ENCODE measurements at regions not wholly inside any gene's neighbourhood (a gene's known extent, or its start where the extent isn't known, plus 50 kb on each side); places are given as distances from the start of the nearest gene placed in this dataset.

- TF ChIP-seq TBP (CRISPR knock-in tag; IDR thresholded peaks at IDR 0.05) (no peak), ZNF160 (CRISPR knock-in tag; IDR thresholded peaks at IDR 0.05) (no peak), IRX3 (CRISPR knock-in tag; IDR thresholded peaks at IDR 0.05; ENCODE audit: borderline replicate concordance, low read depth) (no peak), ZNF770 (CRISPR knock-in tag; IDR thresholded peaks at IDR 0.05) (no peak), REST (IDR thresholded peaks at IDR 0.05; ENCODE audit: borderline replicate concordance in 1 of 2, low read depth in 1 of 2, low read length in 2 of 2) (no peak), POLR2AphosphoS5 (IDR thresholded peaks at IDR 0.05; ENCODE audit: low read depth, low read length) (no peak), SMAD1 (CRISPR knock-in tag; IDR thresholded peaks at IDR 0.05; ENCODE audit: borderline replicate concordance, low read depth) (no peak), NFE2L2 (IDR thresholded peaks at IDR 0.05; ENCODE audit: low read length) (no peak), HNRNPUL1 (IDR thresholded peaks at IDR 0.05; ENCODE audit: low read depth, low read length) (no peak), HMG20B (CRISPR knock-in tag; conservative IDR thresholded peaks at IDR 0.05) (no peak)
- TF ChIP-seq, protein P1, sequence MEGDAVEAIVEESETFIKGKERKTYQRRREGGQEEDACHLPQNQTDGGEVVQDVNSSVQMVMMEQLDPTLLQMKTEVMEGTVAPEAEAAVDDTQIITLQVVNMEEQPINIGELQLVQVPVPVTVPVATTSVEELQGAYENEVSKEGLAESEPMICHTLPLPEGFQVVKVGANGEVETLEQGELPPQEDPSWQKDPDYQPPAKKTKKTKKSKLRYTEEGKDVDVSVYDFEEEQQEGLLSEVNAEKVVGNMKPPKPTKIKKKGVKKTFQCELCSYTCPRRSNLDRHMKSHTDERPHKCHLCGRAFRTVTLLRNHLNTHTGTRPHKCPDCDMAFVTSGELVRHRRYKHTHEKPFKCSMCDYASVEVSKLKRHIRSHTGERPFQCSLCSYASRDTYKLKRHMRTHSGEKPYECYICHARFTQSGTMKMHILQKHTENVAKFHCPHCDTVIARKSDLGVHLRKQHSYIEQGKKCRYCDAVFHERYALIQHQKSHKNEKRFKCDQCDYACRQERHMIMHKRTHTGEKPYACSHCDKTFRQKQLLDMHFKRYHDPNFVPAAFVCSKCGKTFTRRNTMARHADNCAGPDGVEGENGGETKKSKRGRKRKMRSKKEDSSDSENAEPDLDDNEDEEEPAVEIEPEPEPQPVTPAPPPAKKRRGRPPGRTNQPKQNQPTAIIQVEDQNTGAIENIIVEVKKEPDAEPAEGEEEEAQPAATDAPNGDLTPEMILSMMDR (CRISPR knock-in tag; IDR thresholded peaks at IDR 0.05) = no peak
- TF ChIP-seq, protein P2, sequence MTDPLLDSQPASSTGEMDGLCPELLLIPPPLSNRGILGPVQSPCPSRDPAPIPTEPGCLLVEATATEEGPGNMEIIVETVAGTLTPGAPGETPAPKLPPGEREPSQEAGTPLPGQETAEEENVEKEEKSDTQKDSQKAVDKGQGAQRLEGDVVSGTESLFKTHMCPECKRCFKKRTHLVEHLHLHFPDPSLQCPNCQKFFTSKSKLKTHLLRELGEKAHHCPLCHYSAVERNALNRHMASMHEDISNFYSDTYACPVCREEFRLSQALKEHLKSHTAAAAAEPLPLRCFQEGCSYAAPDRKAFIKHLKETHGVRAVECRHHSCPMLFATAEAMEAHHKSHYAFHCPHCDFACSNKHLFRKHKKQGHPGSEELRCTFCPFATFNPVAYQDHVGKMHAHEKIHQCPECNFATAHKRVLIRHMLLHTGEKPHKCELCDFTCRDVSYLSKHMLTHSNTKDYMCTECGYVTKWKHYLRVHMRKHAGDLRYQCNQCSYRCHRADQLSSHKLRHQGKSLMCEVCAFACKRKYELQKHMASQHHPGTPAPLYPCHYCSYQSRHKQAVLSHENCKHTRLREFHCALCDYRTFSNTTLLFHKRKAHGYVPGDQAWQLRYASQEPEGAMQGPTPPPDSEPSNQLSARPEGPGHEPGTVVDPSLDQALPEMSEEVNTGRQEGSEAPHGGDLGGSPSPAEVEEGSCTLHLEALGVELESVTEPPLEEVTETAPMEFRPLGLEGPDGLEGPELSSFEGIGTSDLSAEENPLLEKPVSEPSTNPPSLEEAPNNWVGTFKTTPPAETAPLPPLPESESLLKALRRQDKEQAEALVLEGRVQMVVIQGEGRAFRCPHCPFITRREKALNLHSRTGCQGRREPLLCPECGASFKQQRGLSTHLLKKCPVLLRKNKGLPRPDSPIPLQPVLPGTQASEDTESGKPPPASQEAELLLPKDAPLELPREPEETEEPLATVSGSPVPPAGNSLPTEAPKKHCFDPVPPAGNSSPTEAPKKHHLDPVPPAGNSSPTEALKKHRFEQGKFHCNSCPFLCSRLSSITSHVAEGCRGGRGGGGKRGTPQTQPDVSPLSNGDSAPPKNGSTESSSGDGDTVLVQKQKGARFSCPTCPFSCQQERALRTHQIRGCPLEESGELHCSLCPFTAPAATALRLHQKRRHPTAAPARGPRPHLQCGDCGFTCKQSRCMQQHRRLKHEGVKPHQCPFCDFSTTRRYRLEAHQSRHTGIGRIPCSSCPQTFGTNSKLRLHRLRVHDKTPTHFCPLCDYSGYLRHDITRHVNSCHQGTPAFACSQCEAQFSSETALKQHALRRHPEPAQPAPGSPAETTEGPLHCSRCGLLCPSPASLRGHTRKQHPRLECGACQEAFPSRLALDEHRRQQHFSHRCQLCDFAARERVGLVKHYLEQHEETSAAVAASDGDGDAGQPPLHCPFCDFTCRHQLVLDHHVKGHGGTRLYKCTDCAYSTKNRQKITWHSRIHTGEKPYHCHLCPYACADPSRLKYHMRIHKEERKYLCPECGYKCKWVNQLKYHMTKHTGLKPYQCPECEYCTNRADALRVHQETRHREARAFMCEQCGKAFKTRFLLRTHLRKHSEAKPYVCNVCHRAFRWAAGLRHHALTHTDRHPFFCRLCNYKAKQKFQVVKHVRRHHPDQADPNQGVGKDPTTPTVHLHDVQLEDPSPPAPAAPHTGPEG (CRISPR knock-in tag; IDR thresholded peaks at IDR 0.05) = no peak
- TF ChIP-seq, protein P3, sequence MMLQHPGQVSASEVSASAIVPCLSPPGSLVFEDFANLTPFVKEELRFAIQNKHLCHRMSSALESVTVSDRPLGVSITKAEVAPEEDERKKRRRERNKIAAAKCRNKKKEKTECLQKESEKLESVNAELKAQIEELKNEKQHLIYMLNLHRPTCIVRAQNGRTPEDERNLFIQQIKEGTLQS (CRISPR knock-in tag; IDR thresholded peaks at IDR 0.05) = no peak
- TF ChIP-seq, protein P4, sequence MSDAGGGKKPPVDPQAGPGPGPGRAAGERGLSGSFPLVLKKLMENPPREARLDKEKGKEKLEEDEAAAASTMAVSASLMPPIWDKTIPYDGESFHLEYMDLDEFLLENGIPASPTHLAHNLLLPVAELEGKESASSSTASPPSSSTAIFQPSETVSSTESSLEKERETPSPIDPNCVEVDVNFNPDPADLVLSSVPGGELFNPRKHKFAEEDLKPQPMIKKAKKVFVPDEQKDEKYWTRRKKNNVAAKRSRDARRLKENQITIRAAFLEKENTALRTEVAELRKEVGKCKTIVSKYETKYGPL (CRISPR knock-in tag; IDR thresholded peaks at IDR 0.05) = no peak
Measured at GRCh38 chr3:194970066-194970465, 284.4 kb downstream of the FAM43A start.
